ENCODE measurements at regions not wholly inside any gene's neighbourhood (a gene's known extent, or its start where the extent isn't known, plus 50 kb on each side); places are given as distances from the start of the nearest gene placed in this dataset.

DNA sequence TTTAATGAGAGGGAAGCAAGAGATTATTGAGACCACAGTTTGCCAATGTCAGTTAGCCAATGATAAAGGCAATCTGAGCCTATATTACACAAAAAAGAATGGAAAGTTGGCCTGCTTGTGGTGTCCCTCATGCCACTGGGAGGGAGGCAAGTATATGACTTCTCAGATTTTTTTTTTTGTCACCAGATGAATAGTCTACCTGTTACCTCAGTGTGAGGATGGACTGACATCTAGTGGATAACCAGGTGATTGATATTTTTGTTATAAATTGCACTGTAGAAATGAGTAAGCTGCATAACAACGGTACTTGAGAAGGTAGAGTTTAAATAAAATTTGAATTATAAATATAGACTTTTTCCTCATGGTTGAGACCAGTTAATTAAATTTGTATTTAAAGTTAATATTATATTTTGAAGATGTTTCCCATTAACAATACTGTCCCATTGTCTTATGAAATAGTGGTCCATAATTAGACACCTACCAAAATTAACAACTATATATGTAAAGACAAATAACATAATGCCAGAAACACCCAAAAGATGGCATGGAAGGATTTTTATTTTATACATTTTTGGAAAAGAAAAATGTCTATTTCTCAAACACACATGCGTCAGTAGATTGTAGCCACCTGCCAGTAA is 237.8 kb upstream of the GADL1 start:
- in situ Hi-C loops (cut with HindIII; ENCODE audit: low sequenced_read_pairs): loop anchor here (25.0 kb wide), 1 partner anchor 370 kb away; no protein-coding TSS in a partner anchor

DNA sequence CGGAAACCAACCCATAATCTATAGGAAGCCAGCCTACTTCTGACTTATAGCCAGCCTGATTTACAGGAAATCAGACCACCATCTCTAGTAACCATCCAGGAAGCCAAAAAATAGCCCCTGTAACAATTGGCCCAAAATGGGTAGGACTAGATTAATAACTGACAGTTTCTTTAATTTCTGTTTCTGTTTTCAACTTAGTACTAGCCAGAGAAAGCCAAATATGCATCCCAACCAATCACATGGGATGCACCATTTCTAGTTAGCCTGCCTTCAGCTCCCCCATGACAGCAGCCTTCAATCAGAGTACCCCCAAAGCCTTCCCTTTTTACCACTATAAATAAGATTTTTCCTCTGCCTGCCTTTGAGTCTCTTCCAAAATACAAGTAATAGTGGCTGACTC is 239.1 kb upstream of the GADL1 start:
- in situ Hi-C loops (cut with HindIII; ENCODE audit: low sequenced_read_pairs): loop anchor here (25.0 kb wide), 1 partner anchor 371 kb away; no protein-coding TSS in a partner anchor

DNA sequence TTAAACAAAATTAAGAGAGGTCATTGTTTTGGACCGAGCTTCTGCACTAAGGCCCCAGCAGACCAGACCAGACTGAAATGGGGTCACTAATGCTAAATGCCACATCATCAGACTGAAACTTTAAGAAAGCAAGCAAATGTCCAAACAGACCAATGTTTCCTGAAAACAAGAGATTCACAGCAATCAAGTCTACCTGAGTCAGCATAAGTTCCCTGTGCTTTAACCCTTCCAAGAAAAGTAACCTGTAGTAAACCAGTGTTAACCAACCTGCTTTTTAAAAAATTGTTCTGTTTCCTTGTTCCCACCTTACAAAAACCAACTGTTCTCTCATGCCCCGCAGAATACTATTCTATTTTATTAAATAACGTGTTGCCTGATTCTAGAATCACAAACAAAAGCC is 241.1 kb upstream of the GADL1 start:
- in situ Hi-C loops (cut with HindIII; ENCODE audit: low sequenced_read_pairs): loop anchor here (25.0 kb wide), 1 partner anchor 373 kb away; no protein-coding TSS in a partner anchor

DNA sequence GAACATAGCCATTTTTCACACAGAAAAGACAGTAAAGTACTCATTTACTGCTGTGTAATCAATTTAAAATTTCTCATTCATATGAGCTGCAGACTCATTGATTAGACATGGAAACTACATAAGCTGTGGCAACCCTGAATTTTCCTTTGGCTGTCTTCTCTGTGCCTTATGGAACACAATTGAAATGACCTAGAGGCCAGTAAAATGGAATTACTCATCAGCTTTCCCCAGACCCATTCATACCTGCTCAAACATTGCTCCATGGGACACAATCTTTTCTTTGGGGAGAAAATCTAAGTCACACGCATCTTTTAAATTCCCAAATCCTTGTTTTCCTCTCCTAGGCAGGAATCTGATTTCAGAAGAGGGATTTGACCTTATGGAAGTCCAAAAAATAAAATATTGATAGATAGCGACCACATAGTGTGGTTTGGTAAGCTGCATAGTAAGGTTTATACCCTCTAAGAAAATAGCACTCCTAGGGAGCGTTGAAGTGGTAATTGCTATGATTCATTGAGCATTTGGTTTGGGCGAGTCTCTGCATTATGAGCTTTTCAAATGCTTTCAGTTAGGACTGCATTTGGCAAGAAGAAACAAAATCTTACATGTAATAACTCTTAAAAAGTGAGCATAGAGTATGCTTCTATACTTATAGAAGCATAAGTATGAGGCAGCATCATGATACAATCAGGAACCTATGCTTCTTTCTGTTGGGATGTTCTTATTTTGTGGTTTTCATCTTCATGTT is 243.4 kb upstream of the GADL1 start:
- in situ Hi-C loops (cut with HindIII; ENCODE audit: low sequenced_read_pairs): loop anchor here (25.0 kb wide), 1 partner anchor 376 kb away; no protein-coding TSS in a partner anchor

DNA sequence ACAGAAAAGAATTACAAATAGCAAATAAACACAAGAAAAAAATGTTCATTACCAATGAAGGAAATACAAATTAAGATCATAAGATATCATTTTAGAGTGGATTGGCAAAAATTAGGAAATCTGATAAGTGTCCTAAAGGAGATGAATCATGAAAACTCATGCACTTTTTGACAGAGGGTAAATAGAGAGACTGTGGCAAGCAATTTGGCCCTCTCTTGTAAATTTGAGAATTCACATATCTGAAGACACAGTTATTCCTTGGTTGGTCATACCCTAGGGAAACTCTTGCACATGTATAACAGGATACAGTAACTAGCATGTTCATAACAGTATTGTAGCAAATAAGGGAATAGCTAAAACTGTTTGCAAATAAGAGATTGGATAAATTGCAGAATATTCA is 246.0 kb upstream of the GADL1 start:
- in situ Hi-C loops (cut with HindIII; ENCODE audit: low sequenced_read_pairs): loop anchor here (25.0 kb wide), 1 partner anchor 378 kb away; no protein-coding TSS in a partner anchor

DNA sequence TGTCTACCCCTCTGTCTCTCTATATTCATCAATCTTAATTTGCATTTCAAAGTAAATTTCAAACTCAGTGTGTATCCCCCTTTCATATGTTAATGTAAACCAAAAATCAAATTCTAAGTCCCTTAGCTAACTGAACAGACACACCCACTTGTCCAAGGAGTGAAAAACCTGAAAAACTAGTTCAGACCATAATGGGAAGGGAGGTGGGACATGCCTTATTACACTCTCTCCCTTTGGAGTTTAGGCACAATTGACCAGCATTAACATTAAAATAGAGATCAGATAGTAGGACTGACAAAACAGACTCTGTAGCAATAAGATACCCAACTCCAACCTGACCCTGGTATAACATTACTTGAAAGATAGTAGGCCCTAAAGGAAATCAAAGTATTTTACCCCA is 247.7 kb upstream of the GADL1 start:
- in situ Hi-C loops (cut with HindIII; ENCODE audit: low sequenced_read_pairs): loop anchor here (25.0 kb wide), 1 partner anchor 380 kb away; no protein-coding TSS in a partner anchor

DNA sequence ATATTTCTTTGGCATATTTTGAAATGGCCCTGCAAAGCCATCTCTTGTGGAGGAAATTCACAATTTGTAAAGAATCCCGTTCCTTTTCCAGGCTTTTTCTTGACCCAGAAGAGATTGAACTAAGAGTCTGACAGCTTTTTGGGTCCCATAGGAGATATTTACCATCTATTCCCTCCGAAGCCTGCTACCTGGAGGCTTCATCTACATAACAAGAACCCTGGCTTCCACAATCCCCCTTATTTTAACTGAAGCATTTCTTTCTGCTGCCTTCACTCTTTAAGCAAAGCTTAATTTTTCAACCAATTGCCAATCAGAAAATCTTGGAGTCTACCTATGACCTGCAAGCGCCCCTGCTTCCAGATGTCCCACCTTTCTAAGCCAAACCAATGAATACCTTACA is 248.1 kb upstream of the GADL1 start:
- in situ Hi-C loops (cut with HindIII; ENCODE audit: low sequenced_read_pairs): loop anchor here (25.0 kb wide), 1 partner anchor 380 kb away; no protein-coding TSS in a partner anchor

DNA sequence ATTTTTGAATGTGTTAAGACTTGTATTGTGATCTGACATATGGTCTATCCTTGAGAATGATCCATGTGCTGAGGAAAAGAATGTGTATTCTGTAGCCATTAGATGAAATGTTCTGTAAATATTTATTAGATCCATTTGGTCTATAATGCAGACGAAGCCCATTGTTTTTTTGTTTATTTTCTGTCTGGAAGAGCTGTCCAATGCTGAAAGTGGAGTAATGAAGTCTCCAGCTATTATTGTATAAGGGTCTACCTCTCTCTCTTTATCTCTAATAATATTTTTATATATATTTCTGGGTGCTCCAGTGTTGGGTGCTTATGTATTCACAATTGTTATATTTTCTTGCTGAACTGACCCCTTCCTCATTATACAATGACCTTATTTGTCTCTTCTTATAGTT is 250.6 kb upstream of the GADL1 start:
- in situ Hi-C loops (cut with HindIII; ENCODE audit: low sequenced_read_pairs): loop anchor here (25.0 kb wide), 1 partner anchor 383 kb away; no protein-coding TSS in a partner anchor

DNA sequence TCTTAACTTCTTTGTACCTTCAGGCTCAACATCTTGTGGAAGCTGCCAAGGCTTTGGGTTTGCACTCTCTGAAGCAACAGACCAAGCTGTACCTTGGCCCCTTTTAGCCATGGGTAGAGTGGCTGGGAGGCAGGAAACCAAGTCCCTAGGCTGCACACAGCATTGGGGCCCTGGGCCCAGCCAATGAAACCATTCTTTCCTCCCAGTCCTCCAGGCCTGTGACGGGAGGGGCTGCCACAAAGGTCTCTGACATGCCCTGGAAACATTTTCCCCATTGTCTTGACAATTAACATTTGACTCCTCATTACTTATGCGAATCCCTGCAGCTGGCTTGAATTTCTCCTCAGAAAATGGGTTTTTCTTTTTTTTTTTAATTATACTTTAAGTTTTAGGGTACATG is 253.1 kb upstream of the GADL1 start:
- in situ Hi-C loops (cut with HindIII; ENCODE audit: low sequenced_read_pairs): loop anchor here (25.0 kb wide), 1 partner anchor 385 kb away; no protein-coding TSS in a partner anchor

DNA sequence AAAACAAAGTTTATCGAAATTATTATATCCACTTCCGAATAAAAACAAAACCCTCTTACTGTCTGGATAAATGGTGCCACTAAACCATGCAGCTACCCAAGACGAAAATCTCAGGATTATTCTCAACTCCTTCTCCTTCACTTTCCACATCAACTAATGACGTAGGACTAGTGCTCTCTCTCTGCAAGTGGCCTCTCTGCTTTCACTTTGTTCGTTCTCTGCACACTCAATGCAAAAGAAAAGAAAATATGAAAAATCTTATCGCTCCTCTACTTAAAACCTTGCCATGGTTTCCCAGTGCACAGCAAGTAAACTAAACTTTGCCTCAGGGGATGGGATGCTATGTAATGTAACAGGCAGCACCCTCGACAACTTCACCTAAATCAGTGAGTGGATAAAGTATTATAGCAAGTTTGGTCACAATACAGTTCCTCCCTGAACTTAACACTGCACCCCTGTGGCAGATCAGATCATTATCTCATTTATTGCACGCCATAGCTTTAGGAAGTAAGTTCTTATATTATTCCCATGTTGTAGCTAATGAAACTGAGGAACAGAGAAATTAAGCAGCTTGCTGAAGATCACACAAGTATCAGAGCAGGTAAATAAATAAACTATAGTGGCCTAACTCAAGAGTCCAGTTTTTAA is 262.7 kb upstream of the GADL1 start:
- in situ Hi-C loops (cut with HindIII; ENCODE audit: low sequenced_read_pairs): no loop called here

DNA sequence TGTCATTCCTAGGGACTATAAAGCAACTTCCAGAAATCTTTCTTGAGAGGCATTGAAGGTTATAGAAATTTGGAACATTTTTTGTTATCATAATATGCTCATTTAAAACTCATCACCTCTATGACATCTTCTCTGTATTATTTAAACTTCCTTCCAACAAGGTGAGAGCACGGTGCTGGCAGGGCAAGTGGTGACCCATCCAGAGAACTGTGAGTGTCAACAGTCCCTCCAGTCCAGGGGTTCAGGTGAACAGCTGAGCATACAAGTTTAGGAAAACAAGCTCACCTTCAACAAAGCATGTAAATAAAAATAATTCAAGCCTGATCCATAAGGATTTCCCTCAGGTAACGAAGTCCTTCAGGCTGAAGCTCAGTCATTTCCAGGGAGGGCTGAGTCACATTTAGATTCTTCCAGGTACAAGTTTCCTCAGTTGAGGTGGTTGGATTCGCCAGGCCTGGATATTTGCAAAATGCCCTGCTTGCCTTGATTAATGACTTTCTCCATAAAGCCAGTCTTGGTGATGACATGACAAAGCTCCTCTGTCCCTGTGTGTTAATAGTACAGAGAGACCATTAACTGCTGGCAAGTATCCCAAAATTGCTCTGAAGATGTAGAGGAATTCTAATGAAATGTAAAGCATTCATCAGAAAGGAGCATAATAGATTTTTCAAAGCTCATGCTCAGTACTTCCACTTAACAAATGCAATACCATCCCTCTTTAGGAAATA is 263.6 kb upstream of the GADL1 start:
- in situ Hi-C loops (cut with HindIII; ENCODE audit: low sequenced_read_pairs): no loop called here

DNA sequence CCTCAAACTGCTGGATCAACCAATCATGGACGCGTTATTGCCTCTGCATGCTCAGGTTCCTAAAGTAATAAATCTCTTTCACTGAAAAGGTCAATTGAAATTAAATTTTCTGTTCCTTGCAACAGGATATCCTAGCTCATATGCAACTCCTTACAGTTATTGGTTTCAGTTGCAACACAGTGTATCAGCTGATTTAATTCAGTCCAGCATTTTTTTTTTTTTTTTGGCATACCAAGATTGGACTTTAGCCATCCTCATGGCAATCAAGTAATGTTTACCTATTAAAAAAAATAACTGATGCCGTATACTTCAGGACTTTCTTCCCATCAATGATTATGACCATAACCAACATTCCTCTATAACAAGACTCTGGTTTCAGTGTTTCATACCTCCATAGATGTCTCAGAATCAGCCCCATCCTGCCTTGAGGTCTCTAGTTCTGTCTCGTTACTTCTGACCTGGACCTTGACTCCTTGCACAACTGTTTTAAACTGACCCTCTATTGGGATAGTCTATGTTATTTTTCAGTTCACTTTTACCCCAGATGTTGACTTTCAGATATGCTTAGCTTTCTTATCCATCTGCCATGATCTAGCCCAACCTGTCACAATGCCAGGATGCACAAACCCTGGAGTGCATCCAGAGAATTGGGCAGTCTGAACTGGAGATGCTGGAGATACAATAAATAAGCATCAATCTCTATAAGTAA is 265.0 kb upstream of the GADL1 start:
- in situ Hi-C loops (cut with HindIII; ENCODE audit: low sequenced_read_pairs): no loop called here

DNA sequence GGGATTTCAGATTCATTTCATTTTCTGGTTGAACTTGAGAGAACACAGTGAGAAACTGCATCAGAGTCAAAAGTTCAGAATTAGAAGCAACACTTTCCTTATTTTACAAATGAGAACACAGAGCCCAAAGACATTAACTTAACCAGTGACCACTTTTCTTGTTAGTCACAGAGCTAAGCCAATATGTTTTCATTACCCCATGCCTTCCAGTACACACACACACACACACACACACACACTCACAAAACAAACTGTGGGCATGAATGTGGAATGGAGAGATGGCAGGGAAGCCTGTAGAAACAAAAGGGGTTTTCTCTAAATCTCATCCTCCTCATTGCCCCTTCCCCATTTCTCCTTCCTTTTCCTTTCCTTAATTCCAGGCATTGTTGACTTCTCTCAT is 267.4 kb upstream of the GADL1 start:
- in situ Hi-C loops (cut with HindIII; ENCODE audit: low sequenced_read_pairs): no loop called here

DNA sequence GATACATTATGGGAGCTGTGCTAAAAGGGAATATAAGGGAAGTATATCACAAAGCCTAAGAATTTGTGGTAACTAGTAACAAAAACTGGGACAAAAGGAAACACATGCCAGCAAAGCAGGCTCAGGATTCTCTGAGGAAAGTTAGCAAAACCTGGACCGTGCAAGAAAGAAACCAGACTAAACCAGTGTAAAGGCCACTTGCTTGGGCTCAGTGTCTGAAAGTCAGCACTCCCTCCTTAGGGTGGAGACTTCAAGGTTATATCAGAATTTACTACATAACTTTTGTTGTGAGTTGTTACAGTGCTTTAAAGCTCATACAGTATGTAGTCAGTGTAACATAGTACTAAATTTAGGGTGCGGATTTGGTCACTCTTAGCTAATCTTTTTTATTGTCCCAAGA is 269.9 kb upstream of the GADL1 start:
- in situ Hi-C loops (cut with HindIII; ENCODE audit: low sequenced_read_pairs): no loop called here

DNA sequence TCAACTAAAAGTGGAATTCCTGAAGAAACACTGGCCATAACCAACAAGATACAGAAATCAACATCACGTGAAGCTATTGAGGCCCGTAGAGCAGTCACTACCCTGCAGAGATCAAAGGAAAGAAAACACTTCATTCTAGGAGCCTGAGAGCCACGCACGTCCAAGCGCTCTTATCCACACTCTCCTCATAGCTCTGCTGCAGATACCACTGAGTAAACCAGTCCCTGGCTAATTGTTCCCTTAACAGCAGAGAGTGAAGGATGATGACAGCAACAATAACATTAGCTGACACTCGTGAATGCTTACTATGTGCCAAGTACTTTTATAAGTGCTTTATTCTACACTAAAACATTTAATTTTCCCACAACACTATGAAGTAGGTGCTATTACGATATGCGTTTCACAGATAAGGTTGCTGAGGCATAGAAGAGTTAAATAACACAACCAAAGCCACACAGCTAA is 271.0 kb upstream of the GADL1 start:
- in situ Hi-C loops (cut with HindIII; ENCODE audit: low sequenced_read_pairs): no loop called here

DNA sequence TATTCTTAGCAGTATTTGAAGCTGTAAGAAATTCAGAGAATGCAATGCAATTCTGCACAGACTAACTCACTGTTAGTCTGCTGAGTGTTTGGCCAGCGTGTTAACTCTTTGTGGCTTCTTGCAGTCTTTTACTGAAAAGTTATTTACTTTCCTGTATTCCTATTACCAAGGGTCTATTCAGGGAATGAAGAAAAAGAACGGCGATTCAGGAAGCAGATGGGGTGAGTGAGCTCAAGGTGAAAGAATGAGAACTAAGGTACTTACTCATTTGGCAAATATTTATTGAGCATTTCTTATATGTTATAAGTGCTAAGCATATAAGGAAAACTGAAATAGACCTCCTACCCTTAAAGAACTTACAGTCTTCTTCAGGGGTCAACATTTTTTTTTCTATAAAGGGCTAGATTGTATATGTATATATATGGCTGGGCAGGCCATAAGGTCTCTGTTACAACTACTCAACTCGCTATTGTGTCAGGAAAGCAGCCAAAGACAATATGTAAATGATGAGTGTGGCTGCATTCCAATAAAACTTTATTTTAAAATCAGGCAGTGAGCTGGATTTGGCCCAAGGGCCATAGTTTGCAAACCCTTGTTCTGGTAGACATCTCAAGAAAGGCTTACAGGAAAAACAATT is 271.9 kb upstream of the GADL1 start:
- in situ Hi-C loops (cut with HindIII; ENCODE audit: low sequenced_read_pairs): no loop called here

DNA sequence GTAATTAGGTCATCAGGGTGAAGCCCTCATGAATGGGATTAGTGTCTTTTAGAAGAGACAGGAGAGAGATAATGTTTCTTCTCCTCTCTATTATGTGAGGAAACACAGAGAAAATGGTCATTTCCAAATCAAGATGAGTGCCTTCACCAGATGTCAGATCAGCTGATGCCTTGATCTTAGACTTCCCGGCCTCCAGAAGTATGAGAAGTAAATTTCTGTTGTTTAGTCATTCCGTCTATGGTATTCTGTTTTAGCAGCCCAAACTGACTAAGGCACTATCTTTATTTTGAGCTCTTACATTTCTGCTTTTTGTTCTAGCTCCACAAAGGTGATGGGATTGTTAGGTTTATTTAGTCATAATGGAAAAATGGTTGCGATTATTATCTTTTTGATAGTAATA is 273.2 kb upstream of the GADL1 start:
- in situ Hi-C loops (cut with HindIII; ENCODE audit: low sequenced_read_pairs): no loop called here

DNA sequence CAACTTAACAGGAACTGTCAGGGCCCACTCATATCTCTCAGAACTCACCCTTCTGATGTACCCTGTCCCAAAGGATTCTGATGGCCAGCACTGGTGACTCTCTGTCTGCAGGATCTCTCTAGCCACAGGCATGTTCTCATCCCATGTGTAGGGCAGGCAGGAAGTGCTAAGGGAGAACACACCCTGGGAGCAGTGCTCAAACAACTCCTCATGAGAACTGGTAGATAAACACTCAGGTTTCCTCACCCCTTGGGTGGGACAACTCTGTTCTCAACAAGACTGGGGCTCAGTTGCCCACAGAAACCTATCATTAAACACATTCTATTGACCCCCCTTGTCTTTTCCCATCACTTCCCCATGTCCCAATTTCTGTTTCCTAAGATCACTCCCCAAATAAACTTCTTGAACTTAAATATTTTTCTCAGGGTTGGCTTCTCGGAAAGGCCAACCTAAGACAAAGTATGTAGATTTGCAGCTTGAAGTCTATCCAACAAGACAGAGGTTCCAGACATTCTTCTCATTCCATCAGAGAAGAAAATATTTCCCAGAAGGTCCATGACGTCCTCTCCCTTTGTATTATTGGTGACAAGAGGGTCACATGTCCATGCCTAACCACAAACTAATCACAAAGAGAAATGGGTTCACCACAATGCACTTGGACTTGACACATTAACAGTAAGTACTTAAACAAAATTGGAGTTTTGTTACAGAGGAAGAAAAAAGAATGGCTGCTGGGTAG is 276.6 kb upstream of the GADL1 start:
- in situ Hi-C loops (cut with HindIII; ENCODE audit: low sequenced_read_pairs): no loop called here

DNA sequence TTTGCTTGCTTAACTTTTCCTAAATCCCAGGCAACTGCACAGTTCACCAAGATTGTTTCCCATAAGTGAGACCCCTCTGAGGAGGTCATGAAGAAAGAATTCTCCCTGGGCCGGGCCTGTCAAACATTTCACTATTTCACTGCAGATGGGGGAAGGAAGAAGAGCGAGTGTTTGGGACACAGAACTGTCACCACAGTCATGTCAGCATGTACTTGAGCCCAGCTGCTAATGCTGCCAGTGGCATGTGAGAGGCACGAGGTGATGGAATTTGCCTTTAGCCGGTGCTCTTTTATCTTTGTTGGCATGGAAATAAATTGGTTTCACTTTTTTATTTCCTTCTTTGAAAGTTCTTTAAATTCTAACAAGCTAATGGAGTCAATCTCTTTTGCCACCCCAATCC is 277.9 kb upstream of the GADL1 start:
- in situ Hi-C loops (cut with HindIII; ENCODE audit: low sequenced_read_pairs): no loop called here

Data from endothelial cell of hepatic sinusoid (primary cell).